Lower lobe of right lung (tissue), 2 donors: ENCODE measurements at regions not wholly inside any gene's neighbourhood (a gene's known extent, or its start where the extent isn't known, plus 50 kb on each side); places are given as distances from the start of the nearest gene placed in this dataset.

Source experiments
- ATAC-seq, 2 donors: fragments of 200-7000 bp; cut with Tn5 transposase; one replicate each; pipeline ENCODE4 v1.9.1; 2020 to 2022; ENCODE audit warnings: mild to moderate bottlenecking in 2 of 2, moderate library complexity in 2 of 2
- DNase-seq: peaks from one replicate; pipeline ENCODE4 v3.0.0-alpha.2; 2020
- H3K27ac ChIP-seq: fragments of 200-600 bp; one replicate; pipeline ENCODE4 v1.8.0; 2022
- H3K27me3 ChIP-seq: fragments of 200-600 bp; one replicate; pipeline ENCODE4 v1.8.0; 2022; ENCODE audit warnings: low read depth
- H3K36me3 ChIP-seq: fragments of 200-600 bp; one replicate; pipeline ENCODE4 v1.8.0; 2022; ENCODE audit warnings: mild to moderate bottlenecking
- H3K4me1 ChIP-seq: fragments of 200-600 bp; one replicate; pipeline ENCODE4 v1.8.0; 2022
- H3K4me3 ChIP-seq: fragments of 200-600 bp; one replicate; pipeline ENCODE4 v1.8.0; 2022; ENCODE audit warnings: mild to moderate bottlenecking
- H3K9me3 ChIP-seq: fragments of 200-600 bp; one replicate; pipeline ENCODE4 v1.8.0; 2022
- CTCF ChIP-seq: fragments of 200-600 bp; IDR thresholded peaks from one replicate; pipeline ENCODE4 v1.8.0; 2022; ENCODE audit warnings: antibody characterized with exemption, mild to moderate bottlenecking
- intact Hi-C: fragments of 100-400 bp; cut with DNase I; formaldehyde crosslinking; loops from one replicate; pipeline ENCODE4 v1.11.0; 2022
- donor health status: DM: no; HTN: yes; CAD: no; lungs with severe emphysema.

GRCh38 chr1:29974316-29974724 lies 738.0 kb downstream of the PTPRU start:
- Histone ChIP-seq H3K9me3 (no peaks in the 10 kb centered on the region), H3K4me3 (no peak overlapping the region)
- ATAC-seq: no peak

DNA sequence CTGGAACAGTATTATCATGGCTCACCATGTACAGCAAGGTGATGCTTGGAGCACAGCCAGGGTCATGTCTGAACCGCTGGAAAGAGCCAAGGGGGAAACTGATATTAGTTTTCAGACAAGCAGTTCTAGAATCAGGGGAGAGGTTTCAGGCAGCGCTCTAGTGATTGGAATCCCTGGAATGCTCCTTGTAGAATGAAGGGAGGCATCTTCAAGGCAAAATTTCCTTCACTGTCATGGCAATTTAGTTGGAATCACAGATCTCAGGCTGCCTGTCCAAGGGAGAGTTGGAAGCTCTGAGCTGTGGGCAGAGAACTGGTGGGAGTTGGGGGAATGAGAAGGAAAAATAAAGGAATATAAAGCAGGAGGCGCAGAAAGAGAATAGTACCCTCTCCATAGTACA lies 737.1 kb downstream of the PTPRU start:
- no peaks in the 10 kb centered on the region for H3K36me3 ChIP-seq
- H3K27me3 ChIP-seq: peaks cover 19% of the 10 kb centered on the region
- H3K4me3 ChIP-seq: no peak overlapping the region
- DNase-seq (no peak), ATAC-seq (no peak)
- H3K27ac ChIP-seq: no peak overlapping the region
- H3K4me1 ChIP-seq: no peaks in the 10 kb centered on the region
- H3K9me3 ChIP-seq: no peaks in the 10 kb centered on the region
- intact Hi-C loops: no loop called here
- no peak for TF ChIP-seq CTCF

More at GRCh38 chr1:29974316-29974724, 738.0 kb downstream of the PTPRU start:
- no peaks in the 10 kb centered on the region for H3K36me3 ChIP-seq
- no peak for TF ChIP-seq CTCF
- H3K4me1 ChIP-seq: no peaks in the 10 kb centered on the region
- no peak for DNase-seq
- no peak overlapping the region for H3K27ac ChIP-seq
- peaks cover 19% of the 10 kb centered on the region for H3K27me3 ChIP-seq
- intact Hi-C loops: no loop called here

- Histone ChIP-seq H3K4me1 (no peaks in the 10 kb centered on the region), H3K4me3 (no peak overlapping the region), H3K36me3 (no peaks in the 10 kb centered on the region), H3K27ac (no peak overlapping the region), H3K9me3 (no peaks in the 10 kb centered on the region), H3K27me3 (peaks cover 19% of the 10 kb centered on the region)
- intact Hi-C loops: no loop called here
- DNase-seq (no peak), ATAC-seq (no peak)
- no peak for TF ChIP-seq CTCF
These were observed 736.2 kb downstream of the PTPRU start for GRCh38 chr1:29972421-29973053.

- H3K4me1 ChIP-seq: no peaks in the 10 kb centered on the region
- no peak for ATAC-seq
These were observed 735.4 kb downstream of the PTPRU start for GRCh38 chr1:29971703-29972102.

DNA sequence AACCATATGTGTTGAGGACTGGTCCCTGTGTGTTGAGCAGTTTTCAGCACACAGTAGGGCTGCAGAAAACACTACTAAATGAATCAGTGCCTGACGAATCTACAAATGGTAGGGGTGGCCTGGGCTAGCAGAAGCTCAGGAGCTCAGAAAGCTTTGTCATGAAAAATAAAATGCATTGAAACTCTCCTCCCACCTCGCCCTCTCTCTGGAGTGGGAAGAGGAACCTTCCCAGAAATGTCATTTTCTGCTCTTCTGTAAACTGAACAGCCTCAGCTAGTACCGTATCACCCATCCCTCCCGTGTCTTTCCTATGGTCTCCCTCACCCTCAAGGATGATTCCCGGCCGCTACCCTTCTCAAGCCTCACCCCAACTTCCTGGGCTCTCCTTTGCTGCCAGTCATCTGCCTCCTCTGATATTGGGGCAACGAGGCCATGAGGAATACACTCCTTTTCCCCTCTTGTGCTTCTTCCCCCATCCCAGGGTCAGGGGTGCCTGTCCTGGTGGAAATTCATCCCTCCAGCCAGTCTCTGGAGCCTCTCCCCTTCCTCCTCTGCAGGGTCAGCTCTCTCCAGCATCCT lies 734.5 kb downstream of the PTPRU start:
- Histone ChIP-seq H3K27ac (no peak overlapping the region), H3K4me1 (no peaks in the 10 kb centered on the region), H3K9me3 (no peaks in the 10 kb centered on the region), H3K27me3 (peaks cover 19% of the 10 kb centered on the region), H3K36me3 (no peaks in the 10 kb centered on the region), H3K4me3 (no peak overlapping the region)
- intact Hi-C loops: no loop called here
- no peak for TF ChIP-seq CTCF
- no peak for ATAC-seq
- no peak for DNase-seq

More at GRCh38 chr1:29971703-29972102, 735.4 kb downstream of the PTPRU start:
- TF ChIP-seq CTCF: no peak
- H3K4me3 ChIP-seq: no peak overlapping the region
- H3K27ac ChIP-seq: no peak overlapping the region
- H3K36me3 ChIP-seq: no peaks in the 10 kb centered on the region
- H3K9me3 ChIP-seq: no peaks in the 10 kb centered on the region
- intact Hi-C loops: no loop called here
- no peak for DNase-seq
- H3K27me3 ChIP-seq: peaks cover 19% of the 10 kb centered on the region
